GM19240 (cell line): ENCODE measurements at regions not wholly inside any gene's neighbourhood (a gene's known extent, or its start where the extent isn't known, plus 50 kb on each side); places are given as distances from the start of the nearest gene placed in this dataset.

Source experiments
- DNase-seq: peaks from one replicate; pipeline ENCODE4 v3.0.0; 2011; ENCODE audit warnings: low spot score; ENCODE audit not compliant: insufficient read length

DNA sequence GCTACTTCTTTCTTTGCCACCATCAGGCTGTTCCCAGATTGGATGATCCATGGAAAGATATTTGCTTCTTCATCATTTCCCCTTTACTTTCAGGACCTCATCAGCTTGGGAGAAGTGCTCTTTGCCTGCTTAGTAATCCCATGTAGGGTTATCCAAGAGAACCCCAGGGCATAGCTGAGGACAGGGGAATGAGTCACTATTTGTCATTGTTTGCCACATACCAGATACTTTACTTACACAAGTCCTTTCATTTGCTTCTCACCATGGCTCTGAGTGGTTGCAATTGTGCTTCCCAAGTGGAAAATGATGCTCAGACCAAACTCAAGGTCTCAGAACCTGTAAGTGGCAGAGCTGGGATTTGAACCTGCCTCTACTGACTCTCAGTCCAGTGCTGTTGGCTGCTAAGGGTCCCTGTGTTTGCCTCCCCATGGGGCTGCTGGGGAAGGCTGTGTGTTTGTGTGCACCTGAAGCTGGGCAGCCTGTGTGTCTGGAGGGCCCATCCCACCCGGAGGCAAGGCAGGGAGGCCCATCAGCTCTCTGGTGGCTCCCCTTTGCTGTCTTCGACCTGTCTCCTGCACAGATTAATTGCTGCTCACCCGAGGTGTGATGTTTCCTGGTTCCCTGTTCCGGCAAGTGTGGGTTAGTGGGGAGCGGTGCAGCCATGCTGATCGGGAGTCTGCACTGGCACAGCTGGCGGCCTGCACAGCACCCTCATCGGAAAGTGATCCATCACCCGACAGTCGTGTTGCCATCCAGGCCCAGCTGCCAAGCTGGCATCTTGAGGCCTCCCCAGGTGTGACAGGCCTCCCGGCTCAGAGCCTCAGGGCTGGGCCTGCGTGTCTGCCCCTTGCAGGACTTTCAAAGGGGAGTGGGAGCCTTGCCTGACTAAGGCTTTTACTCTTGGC, 228.8 kb downstream of the DHX35 start:
- no peak for DNase-seq

DNA sequence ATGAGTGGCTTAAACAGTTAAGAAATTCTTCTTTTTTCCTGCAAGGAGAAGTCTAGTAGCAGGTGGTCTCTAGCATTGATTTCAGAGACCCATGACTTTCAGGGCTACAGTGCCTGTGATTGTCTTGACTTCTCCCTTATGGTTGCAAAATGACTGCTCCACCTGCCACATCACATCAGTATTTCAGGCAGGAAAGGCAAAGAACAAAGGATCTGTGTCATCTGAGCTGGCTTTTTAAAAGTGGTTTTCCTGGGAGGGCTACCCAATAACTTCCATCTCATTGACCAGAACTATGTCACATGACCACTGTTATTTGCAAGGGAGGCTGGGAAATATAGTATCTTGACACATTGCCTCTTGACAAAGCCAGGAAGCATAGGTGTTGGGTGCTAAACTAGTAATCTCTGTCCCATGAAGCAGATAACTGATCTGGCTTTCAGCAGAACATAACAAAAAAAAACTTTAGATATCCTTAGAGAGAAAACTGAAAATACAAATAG, 226.2 kb downstream of the DHX35 start:
- no peak for DNase-seq

DNA sequence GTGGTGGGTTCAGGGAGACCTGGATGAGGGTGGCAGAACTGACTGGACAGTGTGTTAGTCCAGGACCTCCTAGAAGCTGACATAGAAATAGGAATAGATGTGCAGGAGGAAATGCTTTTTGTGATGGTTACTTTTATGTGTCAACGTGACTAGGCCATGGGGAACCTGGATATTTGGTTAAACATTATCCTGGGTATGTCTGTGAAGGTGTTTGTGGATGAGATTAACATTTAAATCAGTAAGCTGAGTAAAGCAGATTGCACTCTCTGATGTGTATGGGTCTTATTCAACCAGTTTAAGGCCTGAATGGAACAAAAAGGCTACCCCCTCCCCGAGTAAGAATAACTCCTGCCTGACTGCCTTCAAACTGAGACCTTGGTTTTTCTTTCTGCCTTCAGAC, 219.3 kb downstream of the DHX35 start:
- DNase-seq: no peak

DNA sequence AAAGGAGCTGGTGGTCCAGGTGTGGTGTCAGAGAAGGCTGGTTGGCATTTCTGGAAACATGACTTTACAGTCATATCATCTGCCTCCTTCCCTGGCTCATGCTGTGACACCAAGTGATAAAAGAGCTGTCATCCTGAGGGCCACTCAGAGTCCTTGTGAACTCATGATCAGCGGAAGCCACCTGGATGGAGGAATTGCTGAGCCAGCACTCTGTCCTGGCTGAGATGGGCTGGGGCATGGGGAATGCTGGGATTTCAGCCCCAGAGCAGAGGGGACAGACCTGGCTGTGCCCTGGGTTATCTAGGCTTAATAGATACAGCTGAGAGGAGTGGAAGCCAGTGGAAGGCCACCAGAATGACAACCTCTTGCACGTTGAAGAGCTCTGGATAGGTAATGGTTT, 214.3 kb downstream of the DHX35 start:
- no peak for DNase-seq

GRCh38 chr20:39170896-39171463, 208.8 kb downstream of the DHX35 start:
- no peak for DNase-seq

DNA sequence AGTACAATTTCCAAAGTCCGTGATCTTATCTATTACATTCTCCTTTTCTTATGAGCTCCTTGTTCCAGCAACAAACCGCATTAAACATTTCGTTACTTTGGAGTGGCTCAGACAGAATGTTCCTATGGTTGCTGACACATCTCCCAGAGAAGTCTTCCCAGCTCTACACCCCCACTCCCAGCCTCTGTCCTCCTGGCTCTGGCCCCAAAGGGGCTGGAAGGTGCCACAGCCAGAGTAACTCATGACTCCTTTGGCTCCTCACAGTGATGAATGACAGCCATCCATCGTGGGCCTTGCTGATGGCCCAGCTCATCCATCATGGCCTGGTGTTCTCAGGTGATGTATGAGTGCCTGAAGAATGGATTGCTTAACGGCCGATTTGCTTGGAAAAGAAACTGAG, 203.0 kb downstream of the DHX35 start:
- no peak for DNase-seq

DNA sequence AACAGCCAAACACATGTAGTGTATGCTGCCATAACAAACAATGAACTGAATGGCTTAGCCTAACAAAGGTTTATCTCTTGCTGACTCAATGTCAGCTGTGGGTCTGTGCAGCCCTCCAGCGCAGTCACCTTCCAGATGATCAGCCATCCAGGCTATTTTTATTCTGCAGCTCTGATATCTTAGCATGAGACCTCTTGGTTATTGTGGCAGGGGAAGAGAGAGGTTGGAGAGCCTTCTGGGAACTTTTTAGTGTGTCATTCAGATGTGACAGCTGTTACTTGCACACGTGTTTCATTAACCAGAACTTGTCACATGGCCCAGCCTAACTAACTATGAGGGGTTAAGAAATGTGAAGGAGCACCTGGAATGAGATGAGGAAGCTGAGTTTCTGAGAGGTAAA, 202.5 kb downstream of the DHX35 start:
- DNase-seq: no peak

- no peak for DNase-seq
Observed at GRCh38 chr20:39163993-39164392, 201.8 kb downstream of the DHX35 start.

DNA sequence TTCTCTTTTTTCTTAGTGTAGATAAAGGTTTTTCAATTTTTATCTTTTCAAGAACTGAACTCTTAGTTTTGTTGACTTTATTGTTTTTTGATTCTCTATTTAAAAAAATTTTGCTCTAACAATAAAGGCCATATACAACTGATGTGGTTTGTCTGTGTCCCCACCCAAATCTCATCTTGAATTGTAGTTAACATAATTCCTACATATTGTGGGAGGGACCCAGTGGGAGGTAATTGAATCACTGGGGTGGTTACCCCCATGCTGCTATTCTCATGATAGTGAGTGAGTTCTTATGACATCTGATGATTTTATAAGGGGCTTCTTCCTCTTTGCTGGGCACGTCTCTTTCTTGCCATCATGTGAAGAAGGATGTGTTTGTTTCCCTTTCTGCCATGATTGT, 199.8 kb downstream of the DHX35 start:
- no peak for DNase-seq

DNA sequence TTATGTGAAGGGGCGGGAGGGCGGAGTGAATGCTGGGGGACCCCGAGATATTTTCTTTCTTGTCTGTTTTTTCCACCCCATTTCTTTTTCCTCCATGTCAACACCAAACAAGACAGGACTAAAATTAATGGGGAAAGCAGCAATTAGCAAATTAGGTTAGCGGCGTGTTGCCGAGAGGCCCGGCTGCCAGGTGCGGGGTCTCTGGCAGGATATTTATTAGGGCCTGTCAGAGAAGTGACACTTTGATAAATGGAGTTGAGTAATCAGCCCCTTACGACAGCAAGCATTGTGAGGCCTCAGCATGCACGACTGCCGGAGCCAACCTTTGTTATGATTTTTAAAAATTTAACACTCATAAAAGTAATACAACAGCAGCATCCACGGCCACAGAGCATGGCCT, 193.8 kb downstream of the DHX35 start:
- no peak for DNase-seq

DNA sequence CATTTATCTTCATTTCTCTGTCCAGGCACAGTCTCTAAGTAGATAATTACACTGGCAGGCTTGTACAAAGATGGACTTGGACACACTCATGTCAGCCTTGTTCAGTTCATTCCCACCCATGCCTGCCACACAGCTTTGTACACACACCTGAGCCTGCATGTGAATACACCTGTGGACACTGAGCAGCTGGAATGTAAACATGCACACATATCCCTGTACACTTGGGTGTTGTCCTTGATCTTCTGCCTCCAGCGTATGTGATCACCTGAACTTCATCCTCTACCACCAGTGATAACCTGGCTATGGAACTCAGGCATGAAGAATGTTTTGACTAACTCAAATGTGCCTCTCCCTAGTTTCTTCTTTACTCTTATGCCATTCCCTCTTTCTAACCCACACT, 190.6 kb downstream of the DHX35 start:
- no peak for DNase-seq

DNA sequence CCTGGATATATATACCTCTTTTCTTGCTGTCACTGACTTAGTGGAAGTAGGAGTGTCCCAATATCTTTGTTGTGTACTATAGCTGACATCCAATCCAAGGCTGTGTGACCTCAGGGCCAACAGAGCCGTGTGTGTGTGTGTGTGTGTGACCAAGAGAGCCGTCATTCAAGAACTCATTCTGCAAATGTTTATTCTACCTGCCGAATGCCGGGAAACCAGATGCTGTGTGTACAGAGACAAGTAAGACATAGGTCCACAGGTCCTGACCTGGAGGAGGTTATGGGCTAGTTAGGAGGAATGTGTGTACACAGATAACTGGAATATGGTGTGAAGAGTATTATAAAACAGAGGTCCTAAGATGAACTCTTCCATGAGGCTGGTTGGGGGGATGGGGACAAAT, 190.0 kb downstream of the DHX35 start:
- DNase-seq: no peak

GRCh38 chr20:39150501-39150900, 188.4 kb downstream of the DHX35 start:
- no peak for DNase-seq

DNA sequence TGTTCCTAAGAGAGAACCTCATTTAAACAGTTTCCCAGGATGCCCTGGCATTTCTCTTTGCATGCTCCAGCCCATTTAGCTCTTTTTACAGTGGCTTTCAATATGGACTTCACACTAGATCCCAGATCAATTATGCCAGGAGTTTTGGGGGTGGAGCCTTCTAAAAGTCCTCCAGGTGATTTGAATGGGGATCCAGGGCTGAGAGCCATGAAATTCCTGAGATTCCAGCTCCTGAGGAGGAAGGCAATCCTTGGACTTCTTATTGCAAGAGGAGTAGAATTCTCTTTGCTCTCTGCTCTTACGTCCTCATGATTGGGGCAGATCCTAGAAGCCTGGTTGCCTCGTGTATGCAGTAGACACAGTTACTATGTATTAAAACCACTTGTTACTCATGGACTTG, 184.2 kb downstream of the DHX35 start:
- no peak for DNase-seq

DNA sequence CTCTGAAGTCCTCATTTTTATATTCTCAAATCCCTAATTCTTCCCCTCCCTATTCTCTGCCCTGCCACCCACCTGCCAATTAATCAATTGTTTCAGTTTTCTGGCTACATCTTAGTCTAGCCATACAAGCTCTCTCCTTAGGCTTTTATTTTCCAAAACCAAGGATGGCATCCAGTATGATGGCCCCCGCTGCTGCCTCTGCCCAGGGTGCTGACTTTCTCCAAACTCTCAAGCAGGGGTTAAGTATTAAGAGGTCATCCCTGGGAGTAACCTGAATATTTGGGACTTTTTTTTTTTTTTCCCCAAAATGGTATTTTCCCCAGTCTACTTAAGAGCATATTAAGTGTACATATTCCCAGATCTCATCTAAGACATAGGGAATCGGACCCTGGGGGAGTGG, 183.8 kb downstream of the DHX35 start:
- no peak for DNase-seq

GRCh38 chr20:39144757-39145156, 182.6 kb downstream of the DHX35 start:
- DNase-seq: no peak

- DNase-seq: no peak
Observed at GRCh38 chr20:39142407-39143096, 180.4 kb downstream of the DHX35 start.

DNA sequence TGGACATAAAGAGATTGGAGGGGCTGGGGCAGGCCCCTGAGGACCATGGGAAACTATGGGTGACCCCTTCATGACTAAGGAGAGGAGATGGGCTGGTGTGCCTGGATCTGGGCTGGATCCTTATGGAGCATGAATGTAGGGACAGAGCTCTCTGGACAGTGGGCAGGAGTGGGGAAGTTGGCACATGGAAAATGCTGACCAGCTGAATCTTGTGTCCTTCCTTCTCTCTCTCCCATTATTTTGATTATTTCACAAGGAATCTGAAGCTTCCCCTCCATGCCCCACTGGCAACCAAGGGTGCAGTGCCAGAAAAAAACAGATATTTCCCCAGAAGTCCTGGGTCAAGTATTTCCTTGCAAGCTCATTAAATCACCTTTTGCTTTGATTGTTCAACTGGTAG, 175.2 kb downstream of the DHX35 start:
- DNase-seq: no peak

DNA sequence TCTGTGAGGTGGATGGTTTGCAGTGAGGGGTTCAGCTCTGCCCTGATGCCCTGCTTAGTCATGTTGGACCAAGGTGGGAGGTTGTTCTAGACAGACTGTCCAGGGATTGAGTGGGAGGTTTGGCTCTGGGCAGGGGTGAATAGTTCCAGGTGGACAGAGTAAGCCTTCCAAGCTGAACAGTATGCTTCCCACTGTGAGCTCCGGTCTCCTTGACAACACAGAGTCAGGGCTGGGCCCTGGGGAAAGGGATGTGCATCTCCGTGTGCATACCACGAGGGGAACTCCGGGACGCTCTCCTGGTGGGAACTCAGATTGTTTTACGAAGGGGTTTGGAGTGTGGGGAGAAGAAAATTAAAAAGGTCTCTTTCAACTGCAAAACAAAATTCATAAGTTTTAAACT, 174.7 kb downstream of the DHX35 start:
- no peak for DNase-seq

DNA sequence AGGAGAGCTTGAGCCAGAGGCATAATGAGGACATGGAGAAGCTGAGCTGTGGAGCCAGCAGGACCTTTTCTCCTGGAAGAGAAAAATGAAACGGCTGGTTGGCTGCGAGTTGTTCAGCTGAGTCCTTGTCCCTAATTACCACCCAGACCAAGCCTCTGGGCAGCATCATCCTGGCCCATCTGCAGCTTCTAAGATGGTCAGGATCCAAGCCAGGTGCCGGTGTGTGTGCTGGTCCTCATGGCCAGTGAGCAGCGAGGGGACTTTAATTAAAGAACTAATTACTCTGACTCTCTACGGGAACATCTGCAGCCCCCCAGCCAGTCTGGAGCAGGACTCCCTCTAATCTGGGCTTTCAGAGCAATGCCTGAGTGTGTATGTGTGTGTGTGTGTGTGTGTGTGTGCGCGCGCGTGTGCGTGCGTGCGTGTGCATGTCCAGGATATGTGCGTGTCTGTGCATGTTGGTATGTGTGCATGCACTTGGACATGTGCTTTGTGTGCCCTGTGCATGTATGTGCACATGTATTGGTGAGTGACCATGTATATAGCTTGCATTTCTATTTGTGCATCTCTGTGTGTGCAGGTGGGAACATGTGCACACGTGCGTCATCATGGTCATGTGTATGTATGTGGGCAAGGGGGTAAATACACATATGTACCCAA, 173.9 kb downstream of the DHX35 start:
- DNase-seq: no peak

DNA sequence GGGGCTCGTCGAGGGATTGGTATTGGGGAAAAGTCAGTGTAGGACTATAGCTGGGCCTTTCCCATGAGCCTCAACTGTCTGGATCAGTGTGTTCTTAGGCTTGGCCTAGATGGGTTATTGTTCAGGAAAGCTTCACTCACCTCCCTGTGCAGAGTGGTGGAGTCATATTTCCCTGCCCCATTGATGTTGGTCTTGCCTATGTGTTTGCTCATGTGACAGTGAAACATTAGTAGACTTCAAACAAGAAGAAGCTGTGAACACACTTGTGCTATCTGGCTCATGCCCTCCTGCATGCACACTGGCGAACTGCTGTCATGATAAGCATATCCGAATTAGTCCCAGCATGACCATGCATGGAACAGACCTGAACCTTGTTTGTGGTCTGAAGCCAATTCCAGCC, 171.1 kb downstream of the DHX35 start:
- no peak for DNase-seq

DNA sequence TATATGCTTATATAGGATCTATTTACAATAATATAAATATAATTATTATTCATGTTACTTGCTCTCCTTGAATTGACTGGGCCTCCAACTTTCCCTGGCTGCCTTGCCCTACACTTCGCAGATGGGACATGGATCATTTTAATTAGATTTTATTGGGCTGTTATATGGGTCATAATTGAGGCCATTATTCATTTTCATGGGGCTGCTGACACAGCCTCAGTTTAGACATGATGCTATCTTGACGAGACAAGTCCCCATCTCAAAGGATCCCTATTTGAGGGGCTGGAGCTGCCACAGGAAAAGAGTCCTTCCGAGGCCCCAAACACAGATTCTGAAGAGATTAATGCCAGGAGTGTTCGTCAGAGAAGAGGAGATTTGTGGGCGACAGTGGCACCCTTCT, 170.4 kb downstream of the DHX35 start:
- DNase-seq: no peak
